B cell (primary cell): ENCODE measurements at regions not wholly inside any gene's neighbourhood (a gene's known extent, or its start where the extent isn't known, plus 50 kb on each side); places are given as distances from the start of the nearest gene placed in this dataset.

Source experiments
- ATAC-seq: fragments of 200-7000 bp; cut with Tn5 transposase; one replicate; pipeline ENCODE4 v1.10.0; 2021; ENCODE audit warnings: low read depth, mild to moderate bottlenecking, moderate number of reproducible peaks, moderate library complexity
- CTCF ChIA-PET: fragments of 350-600 bp; sonication (Branson Sonifier 250); formaldehyde crosslinking; loops from one replicate; lab custom pipeline; 2021; ENCODE audit warnings: antibody characterized with exemption, inconsistent platforms; lab: Charles Lee
- POLR2A ChIA-PET: fragments of 350-600 bp; sonication (Branson Sonifier 250); formaldehyde crosslinking; loops from one replicate; lab custom pipeline; 2021; ENCODE audit warnings: antibody characterized with exemption; lab: Charles Lee
- DNase-seq: peaks from one replicate; pipeline ENCODE4 v3.0.0; 2013
- H2AFZ ChIP-seq: 2 replicates; pipeline ENCODE4 v1.6.1; 2012; ENCODE audit warnings: mild to moderate bottlenecking, low read depth, low read length; ENCODE audit not compliant: insufficient read depth, poor library complexity, severe bottlenecking
- H3K27ac ChIP-seq, 2 donors: 1 replicate in 1 of 2; 2 replicates in 1 of 2; pipeline ENCODE4 v1.5.1; 2012 to 2013; ENCODE audit warnings: low read length in 2 of 2, mild to moderate bottlenecking in 2 of 2, moderate library complexity in 1 of 2
- H3K27me3 ChIP-seq, 4 experiments: fragments of 200-600 bp in 1 of 4; sonication (generic) in 1 of 4; replicated peaks in 1 of 4; 1 replicate in 2 of 4; 2 replicates in 2 of 4; pipeline versions ENCODE4 v1.6.1 to v1.7.0; 2013 to 2016; ENCODE audit warnings: low read length in 3 of 4, mild to moderate bottlenecking in 2 of 4, mixed read lengths in 1 of 4, moderate library complexity in 1 of 4; ENCODE audit not compliant: insufficient read depth in 4 of 4, control insufficient read depth in 3 of 4; ENCODE audit errors: control extremely low read depth in 1 of 4
- H3K36me3 ChIP-seq, 2 experiments: replicated peaks in 1 of 2; 1 replicate in 1 of 2; 2 replicates in 1 of 2; pipeline versions ENCODE4 v1.6.1 to v1.7.1; 2013; ENCODE audit warnings: low read length in 1 of 2; ENCODE audit not compliant: insufficient read depth in 2 of 2, control insufficient read depth in 1 of 2; ENCODE audit errors: control extremely low read depth in 1 of 2, extremely low read depth in 1 of 2
- H3K4me1 ChIP-seq, 2 donors: fragments of 200-600 bp in 1 of 2; sonication (generic) in 1 of 2; 1 replicate in 1 of 2; 2 replicates in 1 of 2; pipeline versions ENCODE4 v1.5.1 to v1.6.1; 2013 to 2017; ENCODE audit warnings: low read length in 2 of 2; ENCODE audit not compliant: control insufficient read depth in 2 of 2, insufficient read depth in 2 of 2
- H3K4me2 ChIP-seq: replicated peaks from 2 replicates; pipeline ENCODE3; 2012; ENCODE audit warnings: mild to moderate bottlenecking, low read depth, low read length; ENCODE audit not compliant: poor library complexity, severe bottlenecking
- H3K4me3 ChIP-seq, 5 experiments: fragments of 200-600 bp in 1 of 5; sonication (generic) in 1 of 5; 1 replicate in 3 of 5; 2 replicates in 2 of 5; pipeline versions ENCODE4 v1.5.1 to v1.7.0; 2011 to 2016; ENCODE audit warnings: low read length in 4 of 5, mild to moderate bottlenecking in 4 of 5, low read depth in 2 of 5, control low read depth in 1 of 5, moderate library complexity in 1 of 5; ENCODE audit not compliant: insufficient read depth in 1 of 5; ENCODE audit errors: control extremely low read depth in 1 of 5, extremely low read depth in 1 of 5
- H3K79me2 ChIP-seq: fragments of 200-600 bp; sonication (generic); one replicate; pipeline ENCODE4 v1.6.0; 2016; ENCODE audit warnings: low read length; ENCODE audit not compliant: control insufficient read depth, insufficient read depth
- H3K9ac ChIP-seq: fragments of 200-600 bp; sonication (generic); 2 replicates; pipeline ENCODE4 v1.6.1; 2017; ENCODE audit warnings: mild to moderate bottlenecking, low read length, moderate library complexity
- H3K9me3 ChIP-seq, 3 donors: one replicate each; pipeline versions ENCODE4 v1.6.1 to v1.7.1; 2013; ENCODE audit warnings: low read length in 2 of 3; ENCODE audit not compliant: control insufficient read depth in 2 of 3, insufficient read depth in 1 of 3; ENCODE audit errors: control extremely low read depth in 1 of 3
- H4K20me1 ChIP-seq: 2 replicates; pipeline ENCODE4 v1.6.0; 2012; ENCODE audit warnings: mild to moderate bottlenecking, low read length; ENCODE audit not compliant: insufficient read depth, control insufficient read depth, poor library complexity, severe bottlenecking
- H3K27ac Mint-ChIP-seq: one replicate; pipeline ENCODE4 v1.8.0; 2021; ENCODE audit warnings: mixed read lengths
- H3K27me3 Mint-ChIP-seq: one replicate; pipeline ENCODE4 v1.8.0; 2021; ENCODE audit warnings: mixed read lengths
- H3K4me1 Mint-ChIP-seq: one replicate; pipeline ENCODE4 v1.8.0; 2021; ENCODE audit warnings: mixed read lengths
- H3K4me3 Mint-ChIP-seq: one replicate; pipeline ENCODE4 v1.8.0; 2021; ENCODE audit warnings: mixed read lengths
- H3K9me3 Mint-ChIP-seq: one replicate; pipeline ENCODE4 v1.8.0; 2022; ENCODE audit warnings: mixed read lengths; ENCODE audit not compliant: insufficient read depth
- EZH2 ChIP-seq: IDR thresholded peaks from 2 replicates; pipeline ENCODE4 v1.6.1; 2012; ENCODE audit warnings: borderline replicate concordance, low read depth, mild to moderate bottlenecking, moderate library complexity, low read length; ENCODE audit not compliant: insufficient read depth, poor library complexity, severe bottlenecking
- WGBS: methylation state at CpG from one replicate; pipeline ENCODE4 v1.1.5; 2013; ENCODE audit warnings: missing lambda C conversion rate; ENCODE audit not compliant: insufficient coverage; 5-methylcytosine and 5-hydroxymethylcytosine counted together
- intact Hi-C: fragments of 100-400 bp; cut with micrococcal nuclease; formaldehyde crosslinking; loops from one replicate; pipeline ENCODE4 v1.10.0; 2022
- TF ChIP-seq, protein P1 (sequence below): fragments of 200-600 bp; IDR thresholded peaks from one replicate; pipeline ENCODE4 v1.8.0; 2022; ENCODE audit warnings: antibody characterized with exemption, mild to moderate bottlenecking

- Histone ChIP-seq H3K9ac (no peak overlapping the region), H3K27me3 (no peaks in the 10 kb centered on the region), H3K4me1 (no peaks in the 10 kb centered on the region), H3K4me3 (no peak overlapping the region), H3K36me3 (no peaks in the 10 kb centered on the region), H3K27ac (no peak overlapping the region), H3K79me2 (no peaks in the 10 kb centered on the region), H2AFZ (no peak overlapping the region), H3K9me3 (no peaks in the 10 kb centered on the region), H4K20me1 (no peaks in the 10 kb centered on the region), H3K4me2 (no peak overlapping the region)
- ATAC-seq, result no peak
- WGBS, result no CpG with 5 or more reads among the region's 1 CpG
- DNase-seq, result no peak
- Mint-ChIP-seq H3K9me3 (no peaks in the 10 kb centered on the region), H3K4me3 (no peak overlapping the region), H3K4me1 (no peaks in the 10 kb centered on the region), H3K27ac (no peak overlapping the region), H3K27me3 (no peaks in the 10 kb centered on the region)
- ChIA-PET POLR2A (no interaction called here), CTCF (no interaction called here)
- intact Hi-C loops, result no loop called here
- no peak for TF ChIP-seq EZH2
- TF ChIP-seq, protein P1, sequence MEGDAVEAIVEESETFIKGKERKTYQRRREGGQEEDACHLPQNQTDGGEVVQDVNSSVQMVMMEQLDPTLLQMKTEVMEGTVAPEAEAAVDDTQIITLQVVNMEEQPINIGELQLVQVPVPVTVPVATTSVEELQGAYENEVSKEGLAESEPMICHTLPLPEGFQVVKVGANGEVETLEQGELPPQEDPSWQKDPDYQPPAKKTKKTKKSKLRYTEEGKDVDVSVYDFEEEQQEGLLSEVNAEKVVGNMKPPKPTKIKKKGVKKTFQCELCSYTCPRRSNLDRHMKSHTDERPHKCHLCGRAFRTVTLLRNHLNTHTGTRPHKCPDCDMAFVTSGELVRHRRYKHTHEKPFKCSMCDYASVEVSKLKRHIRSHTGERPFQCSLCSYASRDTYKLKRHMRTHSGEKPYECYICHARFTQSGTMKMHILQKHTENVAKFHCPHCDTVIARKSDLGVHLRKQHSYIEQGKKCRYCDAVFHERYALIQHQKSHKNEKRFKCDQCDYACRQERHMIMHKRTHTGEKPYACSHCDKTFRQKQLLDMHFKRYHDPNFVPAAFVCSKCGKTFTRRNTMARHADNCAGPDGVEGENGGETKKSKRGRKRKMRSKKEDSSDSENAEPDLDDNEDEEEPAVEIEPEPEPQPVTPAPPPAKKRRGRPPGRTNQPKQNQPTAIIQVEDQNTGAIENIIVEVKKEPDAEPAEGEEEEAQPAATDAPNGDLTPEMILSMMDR, result no peak
Observed at GRCh38 chr4:66486068-66486467, 815.8 kb upstream of the EPHA5 start.

GRCh38 chr4:66482186-66482585 is 811.9 kb upstream of the EPHA5 start:
- Mint-ChIP-seq H3K4me3 (no peak overlapping the region), H3K27me3 (no peaks in the 10 kb centered on the region), H3K9me3 (peaks cover 3% of the 10 kb centered on the region), H3K4me1 (no peaks in the 10 kb centered on the region), H3K27ac (no peak overlapping the region)
- ATAC-seq (no peak), DNase-seq (no peak)
- ChIA-PET CTCF (no interaction called here), POLR2A (no interaction called here)
- no peaks in the 10 kb centered on the region for H3K36me3 ChIP-seq
- no peak overlapping the region for H3K9ac ChIP-seq
- no peak overlapping the region for H3K27ac ChIP-seq
- no peak overlapping the region for H2AFZ ChIP-seq
- no peak overlapping the region for H3K4me3 ChIP-seq
- no peaks in the 10 kb centered on the region for H4K20me1 ChIP-seq
- WGBS, result no CpG with 5 or more reads among the region's 1 CpG
- H3K4me1 ChIP-seq, result no peaks in the 10 kb centered on the region
- no peaks in the 10 kb centered on the region for H3K27me3 ChIP-seq
- TF ChIP-seq EZH2, result no peak
- TF ChIP-seq, protein P1, result no peak
- H3K9me3 ChIP-seq, result no peaks in the 10 kb centered on the region
- no peaks in the 10 kb centered on the region for H3K79me2 ChIP-seq
- intact Hi-C loops, result no loop called here
- H3K4me2 ChIP-seq, result no peak overlapping the region
